Right lobe of liver (tissue), 4 donors: ENCODE measurements at regions not wholly inside any gene's neighbourhood (a gene's known extent, or its start where the extent isn't known, plus 50 kb on each side); places are given as distances from the start of the nearest gene placed in this dataset.

Experiments used
- POLR2A ChIP-seq: fragments of 450-650 bp; IDR thresholded peaks from one replicate; pipeline ENCODE4 v1.6.1; 2017; ENCODE audit warnings: antibody characterized with exemption, mild to moderate bottlenecking
- TF ChIP-seq, protein P1 (sequence below), 4 donors: fragments of 200-600 bp in 3 of 4; fragments of 450-650 bp in 1 of 4; IDR thresholded peaks; one replicate each; pipeline versions ENCODE4 v1.5.1 to v1.8.0; 2016 to 2022; ENCODE audit warnings: antibody characterized with exemption in 4 of 4, mild to moderate bottlenecking in 2 of 4
- donor health status: DM: no; HTN: no; CAD: no.
- donor health status: DM: no; HTN: no; CAD: no.
- donor health status: DM: no; HTN: yes; CAD: no.

DNA sequence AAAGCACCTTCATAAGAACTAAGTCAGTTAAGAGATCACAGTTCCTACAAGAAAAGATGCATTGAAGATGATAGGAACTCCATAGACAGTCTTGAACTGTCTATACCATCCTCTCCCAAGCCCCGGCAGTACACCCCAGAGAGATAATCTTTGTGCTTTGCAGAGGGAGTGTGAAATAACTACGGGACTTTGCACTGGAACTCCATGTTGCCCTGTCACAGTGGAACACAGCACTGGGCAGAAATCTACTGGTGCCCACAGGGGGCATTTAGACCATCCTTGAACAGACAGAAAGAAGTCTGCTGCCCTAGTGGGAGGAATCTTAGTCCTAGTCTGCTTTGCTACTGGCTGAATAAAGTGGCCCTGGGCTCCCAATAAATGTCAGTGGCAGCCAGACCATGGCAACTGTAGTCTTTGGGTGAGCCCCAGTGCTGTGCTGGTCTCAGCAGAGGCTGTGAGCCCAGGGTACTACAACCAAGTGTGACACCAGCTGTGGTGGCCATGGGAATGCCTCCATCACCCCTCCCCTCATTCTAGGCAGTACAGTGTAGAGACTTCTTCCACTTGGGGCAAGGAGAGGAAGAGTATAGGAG, 107.7 kb upstream of the TMEM168 start:
- TF ChIP-seq, protein P1, sequence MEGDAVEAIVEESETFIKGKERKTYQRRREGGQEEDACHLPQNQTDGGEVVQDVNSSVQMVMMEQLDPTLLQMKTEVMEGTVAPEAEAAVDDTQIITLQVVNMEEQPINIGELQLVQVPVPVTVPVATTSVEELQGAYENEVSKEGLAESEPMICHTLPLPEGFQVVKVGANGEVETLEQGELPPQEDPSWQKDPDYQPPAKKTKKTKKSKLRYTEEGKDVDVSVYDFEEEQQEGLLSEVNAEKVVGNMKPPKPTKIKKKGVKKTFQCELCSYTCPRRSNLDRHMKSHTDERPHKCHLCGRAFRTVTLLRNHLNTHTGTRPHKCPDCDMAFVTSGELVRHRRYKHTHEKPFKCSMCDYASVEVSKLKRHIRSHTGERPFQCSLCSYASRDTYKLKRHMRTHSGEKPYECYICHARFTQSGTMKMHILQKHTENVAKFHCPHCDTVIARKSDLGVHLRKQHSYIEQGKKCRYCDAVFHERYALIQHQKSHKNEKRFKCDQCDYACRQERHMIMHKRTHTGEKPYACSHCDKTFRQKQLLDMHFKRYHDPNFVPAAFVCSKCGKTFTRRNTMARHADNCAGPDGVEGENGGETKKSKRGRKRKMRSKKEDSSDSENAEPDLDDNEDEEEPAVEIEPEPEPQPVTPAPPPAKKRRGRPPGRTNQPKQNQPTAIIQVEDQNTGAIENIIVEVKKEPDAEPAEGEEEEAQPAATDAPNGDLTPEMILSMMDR (IDR thresholded peaks at IDR 0.05) = no peak
- TF ChIP-seq POLR2A = no peak
